Fibroblast of pulmonary artery (primary cell): ENCODE measurements at regions not wholly inside any gene's neighbourhood (a gene's known extent, or its start where the extent isn't known, plus 50 kb on each side); places are given as distances from the start of the nearest gene placed in this dataset.

Experiments used
- DNase-seq: peaks from one replicate; pipeline ENCODE4 v3.0.0-alpha.2; 2010; ENCODE audit warnings: low read depth
- H3K4me3 ChIP-seq: replicated peaks from 2 replicates; pipeline ENCODE4 v1.5.1; 2011; ENCODE audit warnings: low read depth, mild to moderate bottlenecking, control low read depth, low read length, moderate library complexity
- TF ChIP-seq, protein P1 (sequence below): IDR thresholded peaks from 2 replicates; pipeline ENCODE4 v1.5.1; 2011; ENCODE audit warnings: mild to moderate bottlenecking, control low read depth, low read length, inconsistent platforms; ENCODE audit errors: missing control alignments

GRCh38 chr2:58640042-58640441 is 398.9 kb upstream of the FANCL start:
- H3K4me3 ChIP-seq, result no peak overlapping the region
- DNase-seq, result no peak
- TF ChIP-seq, protein P1, sequence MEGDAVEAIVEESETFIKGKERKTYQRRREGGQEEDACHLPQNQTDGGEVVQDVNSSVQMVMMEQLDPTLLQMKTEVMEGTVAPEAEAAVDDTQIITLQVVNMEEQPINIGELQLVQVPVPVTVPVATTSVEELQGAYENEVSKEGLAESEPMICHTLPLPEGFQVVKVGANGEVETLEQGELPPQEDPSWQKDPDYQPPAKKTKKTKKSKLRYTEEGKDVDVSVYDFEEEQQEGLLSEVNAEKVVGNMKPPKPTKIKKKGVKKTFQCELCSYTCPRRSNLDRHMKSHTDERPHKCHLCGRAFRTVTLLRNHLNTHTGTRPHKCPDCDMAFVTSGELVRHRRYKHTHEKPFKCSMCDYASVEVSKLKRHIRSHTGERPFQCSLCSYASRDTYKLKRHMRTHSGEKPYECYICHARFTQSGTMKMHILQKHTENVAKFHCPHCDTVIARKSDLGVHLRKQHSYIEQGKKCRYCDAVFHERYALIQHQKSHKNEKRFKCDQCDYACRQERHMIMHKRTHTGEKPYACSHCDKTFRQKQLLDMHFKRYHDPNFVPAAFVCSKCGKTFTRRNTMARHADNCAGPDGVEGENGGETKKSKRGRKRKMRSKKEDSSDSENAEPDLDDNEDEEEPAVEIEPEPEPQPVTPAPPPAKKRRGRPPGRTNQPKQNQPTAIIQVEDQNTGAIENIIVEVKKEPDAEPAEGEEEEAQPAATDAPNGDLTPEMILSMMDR, result no peak

DNA sequence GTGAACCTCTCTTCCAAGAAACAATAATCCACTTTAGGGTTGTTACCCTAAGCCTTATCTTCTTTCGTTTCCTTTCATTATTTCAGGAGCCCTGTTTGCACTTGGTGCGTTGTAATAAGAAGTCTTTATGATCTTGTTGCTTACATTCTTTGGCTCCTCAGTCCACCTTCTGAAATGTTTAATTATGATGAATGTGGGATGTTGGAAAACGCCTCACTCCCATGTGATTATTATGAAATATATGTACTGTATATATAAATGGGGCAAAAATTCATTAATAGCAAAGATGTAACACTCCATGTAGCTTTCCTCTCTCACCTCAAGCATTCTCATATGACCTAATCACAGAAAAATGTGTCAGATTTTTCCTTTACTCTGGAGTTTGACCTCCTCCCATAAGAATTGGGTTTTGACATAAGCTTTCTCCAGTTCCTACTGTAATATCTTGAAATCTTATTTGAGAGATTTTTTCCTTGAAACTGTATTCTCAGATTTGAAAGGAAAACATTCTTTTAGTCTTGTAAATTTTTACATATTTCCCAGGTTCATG is 397.2 kb upstream of the FANCL start:
- TF ChIP-seq, protein P1, result no peak
- no peak overlapping the region for H3K4me3 ChIP-seq
- no peak for DNase-seq

DNA sequence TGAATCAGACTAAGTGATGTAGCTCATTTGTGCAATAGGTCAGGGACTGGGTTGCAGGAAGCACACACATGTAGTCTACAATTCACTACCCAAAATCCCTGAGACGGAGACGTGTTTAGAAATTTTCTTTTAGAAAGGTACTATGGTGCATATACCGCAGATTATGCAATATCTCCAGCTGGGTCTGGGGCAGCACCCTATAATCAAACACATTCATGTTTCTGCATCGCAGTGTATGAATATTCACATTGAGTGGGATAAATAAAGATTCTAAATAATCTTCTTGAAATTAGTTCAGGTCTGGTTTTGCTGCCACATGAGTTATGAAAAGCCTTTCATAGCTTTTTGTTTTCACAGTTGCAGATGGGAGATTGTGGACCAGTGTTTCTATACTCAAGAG is 395.7 kb upstream of the FANCL start:
- no peak for DNase-seq
- H3K4me3 ChIP-seq, result no peak overlapping the region
- TF ChIP-seq, protein P1, result no peak

DNA sequence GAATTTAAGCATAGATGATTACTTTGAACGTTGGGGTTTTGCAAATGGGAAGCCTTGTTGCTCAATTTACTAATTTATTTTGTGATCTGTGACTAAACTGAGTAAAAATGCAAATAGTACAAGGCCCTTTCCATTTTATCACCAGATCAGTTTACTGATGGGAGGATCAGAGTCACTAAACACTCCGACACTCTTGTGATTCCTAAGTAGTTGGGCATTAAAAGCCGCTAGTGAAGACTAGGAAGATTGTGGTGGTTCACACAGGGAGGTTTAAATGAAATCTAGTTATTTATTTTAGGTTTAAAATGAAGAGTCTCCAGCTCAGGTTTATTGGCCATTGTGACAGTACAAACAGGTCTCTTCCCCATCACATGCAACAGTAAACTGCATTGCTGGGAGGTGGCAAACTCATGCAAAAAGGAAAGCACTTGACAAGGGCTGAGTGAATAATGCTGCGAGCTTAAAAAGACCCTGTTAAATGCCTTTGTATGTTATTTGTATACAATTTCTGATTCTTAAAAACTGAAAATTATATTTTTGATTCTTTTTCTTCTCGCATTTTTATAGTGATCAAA is 394.8 kb upstream of the FANCL start:
- no peak for DNase-seq
- H3K4me3 ChIP-seq, result no peak overlapping the region
- TF ChIP-seq, protein P1, result no peak

GRCh38 chr2:58634653-58635370 is 393.7 kb upstream of the FANCL start:
- H3K4me3 ChIP-seq, result no peak overlapping the region
- TF ChIP-seq, protein P1, result no peak
- no peak for DNase-seq

GRCh38 chr2:58633613-58634365 is 392.7 kb upstream of the FANCL start:
- peak; percentile 29 for DNase-seq
- TF ChIP-seq, protein P1, result no peak
- H3K4me3 ChIP-seq, result no peak overlapping the region
